ENCODE measurements at regions not wholly inside any gene's neighbourhood (a gene's known extent, or its start where the extent isn't known, plus 50 kb on each side); places are given as distances from the start of the nearest gene placed in this dataset.

GRCh38 chr5:5780253-5780652, 357.8 kb downstream of the ICE1 start:
- H3K4me3 Mint-ChIP-seq = no peak overlapping the region
- intact Hi-C loops (cut with micrococcal nuclease) = no loop called here
- H3K36me3 Mint-ChIP-seq (ENCODE audit: low read depth) = no peaks in the 10 kb centered on the region
- ChIA-PET CTCF (no interaction called here), POLR2A (no interaction called here)
- no peak overlapping the region for H3K27ac Mint-ChIP-seq
- ATAC-seq (no peak), DNase-seq (no peak)
- H3K4me1 Mint-ChIP-seq (ENCODE audit: low read depth) = no peaks in the 10 kb centered on the region
- no peaks in the 10 kb centered on the region for H3K9me3 Mint-ChIP-seq
- peaks cover 2% of the 10 kb centered on the region for H3K27me3 Mint-ChIP-seq
- no peak for TF ChIP-seq CTCF (IDR thresholded peaks at IDR 0.05)

- intact Hi-C loops (cut with micrococcal nuclease) = no loop called here
- no peak overlapping the region for H3K4me3 Mint-ChIP-seq
These were observed 354.5 kb downstream of the ICE1 start for GRCh38 chr5:5777013-5777412.

GRCh38 chr5:5772202-5772601, 349.7 kb downstream of the ICE1 start:
- H3K27me3 Mint-ChIP-seq = peaks cover 1% of the 10 kb centered on the region
- ChIA-PET CTCF (no interaction called here), POLR2A (no interaction called here)
- no peak for ATAC-seq
- no peak for DNase-seq
- H3K36me3 Mint-ChIP-seq (ENCODE audit: low read depth) = no peaks in the 10 kb centered on the region
- no peak for TF ChIP-seq CTCF (IDR thresholded peaks at IDR 0.05)
- intact Hi-C loops (cut with micrococcal nuclease) = no loop called here
- no peaks in the 10 kb centered on the region for H3K9me3 Mint-ChIP-seq
- no peaks in the 10 kb centered on the region for H3K4me1 Mint-ChIP-seq (ENCODE audit: low read depth)
- H3K4me3 Mint-ChIP-seq = no peak overlapping the region
- H3K27ac Mint-ChIP-seq = no peak overlapping the region

More at GRCh38 chr5:5777013-5777412, 354.5 kb downstream of the ICE1 start:
- ChIA-PET CTCF (no interaction called here), POLR2A (no interaction called here)
- no peak overlapping the region for H3K27ac Mint-ChIP-seq
- no peaks in the 10 kb centered on the region for H3K36me3 Mint-ChIP-seq (ENCODE audit: low read depth)
- no peak for TF ChIP-seq CTCF (IDR thresholded peaks at IDR 0.05)
- no peak for DNase-seq
- no peaks in the 10 kb centered on the region for H3K4me1 Mint-ChIP-seq (ENCODE audit: low read depth)
- peaks cover 2% of the 10 kb centered on the region for H3K27me3 Mint-ChIP-seq
- no peak for ATAC-seq
- no peaks in the 10 kb centered on the region for H3K9me3 Mint-ChIP-seq

GRCh38 chr5:5770825-5771224, 348.3 kb downstream of the ICE1 start:
- Mint-ChIP-seq H3K4me1 (ENCODE audit: low read depth) (no peaks in the 10 kb centered on the region), H3K27me3 (peaks cover 2% of the 10 kb centered on the region), H3K36me3 (ENCODE audit: low read depth) (no peaks in the 10 kb centered on the region), H3K4me3 (no peak overlapping the region), H3K27ac (no peak overlapping the region), H3K9me3 (no peaks in the 10 kb centered on the region)
- intact Hi-C loops (cut with micrococcal nuclease) = no loop called here
- ChIA-PET POLR2A (no interaction called here), CTCF (no interaction called here)
- TF ChIP-seq CTCF (IDR thresholded peaks at IDR 0.05) = no peak
- DNase-seq (no peak), ATAC-seq (no peak)

- no peak for TF ChIP-seq CTCF (IDR thresholded peaks at IDR 0.05)
- CTCF ChIA-PET = no interaction called here
- DNase-seq (no peak), ATAC-seq (no peak)
- Mint-ChIP-seq H3K27me3 (peaks cover 2% of the 10 kb centered on the region), H3K4me1 (ENCODE audit: low read depth) (no peaks in the 10 kb centered on the region), H3K27ac (no peak overlapping the region), H3K9me3 (no peaks in the 10 kb centered on the region), H3K4me3 (no peak overlapping the region), H3K36me3 (ENCODE audit: low read depth) (no peaks in the 10 kb centered on the region)
- POLR2A ChIA-PET = no interaction called here
- intact Hi-C loops (cut with micrococcal nuclease) = no loop called here
These were observed 344.9 kb downstream of the ICE1 start for GRCh38 chr5:5767286-5767928.

Measured in activated CD8-positive, alpha-beta T cell treated with anti-CD3 and anti-CD28 coated beads for 36 hours (primary cell).